HL-60 (cell line): ENCODE measurements at regions not wholly inside any gene's neighbourhood (a gene's known extent, or its start where the extent isn't known, plus 50 kb on each side); places are given as distances from the start of the nearest gene placed in this dataset.
A peak's percentile ranks its signal among the peaks of the same experiment; 100 is the strongest.

Experiments
- DNase-seq, 2 experiments: peaks; one replicate each; pipeline ENCODE4 v3.0.0-alpha.2; 2010 to 2020; ENCODE audit warnings: low read depth in 1 of 2, low spot score in 1 of 2
- H3K27ac ChIP-seq: fragments of 250-450 bp; sonication (Bioruptor Pico); replicated peaks from 2 replicates; pipeline ENCODE4 v1.5.1; 2020; ENCODE audit warnings: mild to moderate bottlenecking, moderate library complexity
- H3K27me3 ChIP-seq: fragments of 250-450 bp; sonication (Bioruptor Pico); 2 replicates; pipeline ENCODE4 v1.5.1; 2021; ENCODE audit warnings: mild to moderate bottlenecking, moderate library complexity; ENCODE audit not compliant: insufficient read depth, poor library complexity, severe bottlenecking
- H3K4me3 ChIP-seq: replicated peaks from 2 replicates; pipeline ENCODE4 v1.5.1; 2011; ENCODE audit warnings: mild to moderate bottlenecking, control low read depth, low read length; ENCODE audit not compliant: insufficient read depth
- GABPA ChIP-seq: IDR thresholded peaks from 2 replicates; pipeline ENCODE4 v1.6.1; 2012; ENCODE audit warnings: low read depth
- POLR2AphosphoS5 ChIP-seq: IDR thresholded peaks from 2 replicates; pipeline ENCODE4 v1.6.1; 2012; ENCODE audit warnings: low read depth
- SPI1 ChIP-seq: IDR thresholded peaks from 2 replicates; pipeline ENCODE4 v1.6.1; 2012; ENCODE audit warnings: low read depth, mild to moderate bottlenecking, borderline replicate concordance
- TF ChIP-seq, protein P1 (sequence below): IDR thresholded peaks from one replicate; pipeline ENCODE4 v1.5.1; 2011; ENCODE audit warnings: low read length, control low read depth, inconsistent platforms; ENCODE audit not compliant: insufficient read depth
- TF ChIP-seq, protein P2 (sequence below): IDR thresholded peaks from 2 replicates; pipeline ENCODE4 v1.6.1; 2012; ENCODE audit warnings: low read depth; ENCODE audit not compliant: insufficient replicate concordance

DNA sequence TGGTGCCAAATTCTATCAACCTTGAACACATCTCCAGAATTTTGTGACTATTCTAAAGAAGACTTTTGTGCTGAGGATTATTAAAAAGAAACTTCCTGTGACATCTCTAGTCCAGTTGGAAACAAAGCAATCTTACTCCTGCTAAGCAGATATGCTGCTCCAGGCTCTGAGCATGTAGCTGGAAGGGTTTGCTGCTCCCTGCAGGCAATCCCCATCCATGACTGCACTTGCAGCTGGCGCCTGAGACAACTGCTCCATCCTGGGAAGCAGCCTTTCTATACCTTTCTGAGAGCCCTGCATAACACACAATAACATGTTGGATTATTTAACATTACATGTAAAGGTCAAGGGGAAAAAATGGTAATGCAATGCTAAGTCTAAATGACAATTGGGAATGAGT is 105.1 kb downstream of the NDUFA12 start:
- TF ChIP-seq, protein P1, sequence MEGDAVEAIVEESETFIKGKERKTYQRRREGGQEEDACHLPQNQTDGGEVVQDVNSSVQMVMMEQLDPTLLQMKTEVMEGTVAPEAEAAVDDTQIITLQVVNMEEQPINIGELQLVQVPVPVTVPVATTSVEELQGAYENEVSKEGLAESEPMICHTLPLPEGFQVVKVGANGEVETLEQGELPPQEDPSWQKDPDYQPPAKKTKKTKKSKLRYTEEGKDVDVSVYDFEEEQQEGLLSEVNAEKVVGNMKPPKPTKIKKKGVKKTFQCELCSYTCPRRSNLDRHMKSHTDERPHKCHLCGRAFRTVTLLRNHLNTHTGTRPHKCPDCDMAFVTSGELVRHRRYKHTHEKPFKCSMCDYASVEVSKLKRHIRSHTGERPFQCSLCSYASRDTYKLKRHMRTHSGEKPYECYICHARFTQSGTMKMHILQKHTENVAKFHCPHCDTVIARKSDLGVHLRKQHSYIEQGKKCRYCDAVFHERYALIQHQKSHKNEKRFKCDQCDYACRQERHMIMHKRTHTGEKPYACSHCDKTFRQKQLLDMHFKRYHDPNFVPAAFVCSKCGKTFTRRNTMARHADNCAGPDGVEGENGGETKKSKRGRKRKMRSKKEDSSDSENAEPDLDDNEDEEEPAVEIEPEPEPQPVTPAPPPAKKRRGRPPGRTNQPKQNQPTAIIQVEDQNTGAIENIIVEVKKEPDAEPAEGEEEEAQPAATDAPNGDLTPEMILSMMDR, result no peak
- TF ChIP-seq SPI1 (no peak), GABPA (no peak), POLR2AphosphoS5 (no peak)
- TF ChIP-seq, protein P2, sequence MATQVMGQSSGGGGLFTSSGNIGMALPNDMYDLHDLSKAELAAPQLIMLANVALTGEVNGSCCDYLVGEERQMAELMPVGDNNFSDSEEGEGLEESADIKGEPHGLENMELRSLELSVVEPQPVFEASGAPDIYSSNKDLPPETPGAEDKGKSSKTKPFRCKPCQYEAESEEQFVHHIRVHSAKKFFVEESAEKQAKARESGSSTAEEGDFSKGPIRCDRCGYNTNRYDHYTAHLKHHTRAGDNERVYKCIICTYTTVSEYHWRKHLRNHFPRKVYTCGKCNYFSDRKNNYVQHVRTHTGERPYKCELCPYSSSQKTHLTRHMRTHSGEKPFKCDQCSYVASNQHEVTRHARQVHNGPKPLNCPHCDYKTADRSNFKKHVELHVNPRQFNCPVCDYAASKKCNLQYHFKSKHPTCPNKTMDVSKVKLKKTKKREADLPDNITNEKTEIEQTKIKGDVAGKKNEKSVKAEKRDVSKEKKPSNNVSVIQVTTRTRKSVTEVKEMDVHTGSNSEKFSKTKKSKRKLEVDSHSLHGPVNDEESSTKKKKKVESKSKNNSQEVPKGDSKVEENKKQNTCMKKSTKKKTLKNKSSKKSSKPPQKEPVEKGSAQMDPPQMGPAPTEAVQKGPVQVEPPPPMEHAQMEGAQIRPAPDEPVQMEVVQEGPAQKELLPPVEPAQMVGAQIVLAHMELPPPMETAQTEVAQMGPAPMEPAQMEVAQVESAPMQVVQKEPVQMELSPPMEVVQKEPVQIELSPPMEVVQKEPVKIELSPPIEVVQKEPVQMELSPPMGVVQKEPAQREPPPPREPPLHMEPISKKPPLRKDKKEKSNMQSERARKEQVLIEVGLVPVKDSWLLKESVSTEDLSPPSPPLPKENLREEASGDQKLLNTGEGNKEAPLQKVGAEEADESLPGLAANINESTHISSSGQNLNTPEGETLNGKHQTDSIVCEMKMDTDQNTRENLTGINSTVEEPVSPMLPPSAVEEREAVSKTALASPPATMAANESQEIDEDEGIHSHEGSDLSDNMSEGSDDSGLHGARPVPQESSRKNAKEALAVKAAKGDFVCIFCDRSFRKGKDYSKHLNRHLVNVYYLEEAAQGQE, result no peak
- no peak for DNase-seq
- no peaks in the 10 kb centered on the region for H3K27me3 ChIP-seq

DNA sequence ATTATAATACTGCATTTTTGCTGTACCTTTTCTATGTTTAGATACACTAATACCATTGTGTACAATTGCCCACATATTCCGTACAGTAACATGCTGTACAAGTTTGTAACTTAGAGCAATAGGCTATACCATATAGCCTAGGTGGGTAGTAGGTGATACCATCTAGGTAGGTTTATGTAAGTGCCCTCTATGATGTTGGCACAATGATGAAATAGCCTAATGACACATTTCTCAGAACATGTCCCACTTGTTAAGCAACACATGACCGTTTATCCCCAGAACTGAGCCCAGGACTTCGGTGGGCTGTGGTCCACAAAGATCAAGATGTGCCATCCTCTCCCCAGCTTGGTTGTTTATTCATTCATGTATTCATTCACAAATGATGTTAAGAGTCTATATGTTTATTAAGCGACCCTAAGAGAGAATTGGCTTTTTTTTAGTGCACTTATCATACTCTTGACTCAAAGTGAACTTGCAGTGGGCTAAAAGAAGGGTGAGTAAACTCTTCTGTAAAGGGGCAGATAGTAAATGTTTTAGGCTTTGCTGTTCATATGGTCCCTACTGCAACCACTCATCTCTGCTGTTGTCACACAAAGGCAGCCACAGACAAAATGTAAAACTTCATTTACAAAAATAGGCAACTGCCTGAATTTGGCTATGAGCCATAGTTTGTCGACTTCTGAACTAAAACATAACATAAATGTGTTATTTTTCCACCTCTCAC is 110.8 kb downstream of the NDUFA12 start:
- TF ChIP-seq, protein P1, result no peak
- no peaks in the 10 kb centered on the region for H3K27me3 ChIP-seq
- no peak overlapping the region for H3K4me3 ChIP-seq
- DNase-seq, result no peak
- no peak overlapping the region for H3K27ac ChIP-seq

More for the DNA sequence above, 105.1 kb downstream of the NDUFA12 start:
- H3K27ac ChIP-seq, result no peak overlapping the region
- H3K4me3 ChIP-seq, result no peak overlapping the region

DNA sequence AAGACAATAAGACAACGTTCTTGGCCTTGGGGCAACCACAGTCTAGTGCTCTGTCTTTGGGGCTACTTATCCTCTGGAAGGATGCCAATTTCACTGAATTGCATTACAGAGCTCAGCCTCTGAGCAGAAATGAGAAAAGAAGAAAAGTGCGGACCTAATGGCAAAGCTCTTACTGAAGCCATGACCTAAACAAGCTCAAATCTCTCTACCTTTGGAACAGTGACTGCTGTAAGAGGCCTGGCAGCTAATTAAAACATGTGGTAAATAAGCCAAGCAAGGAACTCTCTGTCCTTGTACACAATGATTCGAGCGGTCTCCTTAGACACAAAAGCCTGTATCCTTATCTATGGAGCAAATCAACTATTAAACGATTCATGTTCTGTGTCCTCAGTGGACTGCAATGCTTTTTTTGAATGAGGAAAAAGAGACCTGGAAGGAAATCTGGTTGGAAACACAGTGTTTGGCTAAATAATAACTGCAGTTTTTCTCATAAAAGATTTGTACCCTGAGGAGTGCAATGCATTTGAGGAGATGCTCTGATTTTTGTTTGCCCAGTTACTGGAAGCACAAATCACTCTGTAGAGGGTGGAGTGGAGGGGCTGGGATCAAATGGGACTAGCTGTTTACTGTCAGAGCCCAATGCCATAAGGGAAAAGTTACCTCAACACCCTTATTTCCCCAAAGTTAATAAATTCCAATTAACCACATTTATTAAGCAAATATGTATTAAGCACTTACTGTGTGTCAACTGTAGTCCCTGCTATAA is 113.9 kb downstream of the NDUFA12 start:
- TF ChIP-seq, protein P1, result no peak
- TF ChIP-seq, protein P2, result no peak
- no peak for TF ChIP-seq POLR2AphosphoS5
- TF ChIP-seq GABPA, result no peak
- TF ChIP-seq SPI1, result no peak
- Histone ChIP-seq H3K27ac (no peak overlapping the region), H3K4me3 (no peak overlapping the region), H3K27me3 (peaks cover 4% of the 10 kb centered on the region)
- DNase-seq, result no peak

DNA sequence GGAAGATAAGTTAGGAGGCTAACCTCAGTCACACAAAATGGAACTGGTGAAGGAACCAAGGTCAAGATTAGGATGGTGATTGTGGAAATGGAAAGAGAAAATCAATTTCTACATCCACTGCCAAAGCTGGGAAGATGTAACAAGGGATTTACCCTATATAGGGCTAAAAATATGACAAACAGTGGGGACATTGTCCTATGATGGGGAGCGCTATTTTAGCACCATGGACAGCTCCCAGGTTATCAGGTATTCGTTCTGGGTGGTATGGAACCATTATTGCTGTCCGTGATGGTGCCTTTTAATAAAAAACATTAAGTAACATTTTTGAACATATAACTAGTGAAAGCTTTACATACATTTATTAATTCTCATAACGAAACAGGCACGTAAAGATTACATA is 124.0 kb downstream of the NDUFA12 start:
- no peak for DNase-seq
- Histone ChIP-seq H3K4me3 (no peak overlapping the region), H3K27ac (no peak overlapping the region), H3K27me3 (peaks cover 14% of the 10 kb centered on the region)
- no peak for TF ChIP-seq SPI1
- TF ChIP-seq, protein P2, result peak; percentile 98
